CMK (cell line): ENCODE measurements at regions not wholly inside any gene's neighbourhood (a gene's known extent, or its start where the extent isn't known, plus 50 kb on each side); places are given as distances from the start of the nearest gene placed in this dataset.

Experiments
- DNase-seq: peaks from one replicate; pipeline ENCODE4 v3.0.0-alpha.2; 2010; ENCODE audit warnings: low read depth

DNA sequence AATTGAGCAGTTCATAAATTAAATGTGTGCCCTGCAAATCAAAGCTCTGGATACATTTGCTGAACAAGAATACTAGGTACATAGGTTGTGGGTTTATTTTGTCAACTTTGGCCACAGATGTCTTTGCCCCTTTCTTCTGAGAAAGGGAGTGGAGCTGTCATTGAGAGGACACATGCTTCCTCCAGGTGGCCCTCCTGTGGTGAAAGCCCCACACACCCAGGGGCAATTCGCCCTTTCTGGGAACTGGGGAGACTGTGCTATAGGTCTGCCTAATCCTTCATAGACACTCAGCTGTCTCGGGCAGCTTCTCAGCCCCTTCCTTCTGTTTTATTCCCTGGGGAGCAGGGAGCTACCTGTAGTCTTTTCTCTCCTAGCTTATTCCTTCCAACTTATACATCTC lies 605.7 kb upstream of the DPP6 start:
- DNase-seq, result no peak

DNA sequence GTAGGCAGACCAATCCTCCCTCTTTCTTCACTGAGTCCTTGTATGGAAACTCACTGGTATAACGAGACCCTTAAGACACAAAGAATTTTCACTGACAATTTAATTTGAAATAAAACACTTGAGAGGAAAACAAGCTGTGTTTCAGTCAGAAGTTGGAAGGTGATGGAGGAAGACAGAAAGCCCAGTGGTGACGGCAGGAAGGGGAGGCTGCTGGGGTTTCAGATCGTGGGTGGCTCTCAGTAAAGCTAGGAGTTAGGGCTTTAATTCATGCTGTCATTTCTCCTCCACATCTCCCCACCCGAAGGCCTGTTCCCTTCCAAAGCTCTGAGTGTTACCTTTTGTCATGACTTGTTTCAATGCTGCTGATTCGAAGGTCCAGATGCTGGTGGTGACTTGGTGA lies 605.2 kb upstream of the DPP6 start:
- no peak for DNase-seq

DNA sequence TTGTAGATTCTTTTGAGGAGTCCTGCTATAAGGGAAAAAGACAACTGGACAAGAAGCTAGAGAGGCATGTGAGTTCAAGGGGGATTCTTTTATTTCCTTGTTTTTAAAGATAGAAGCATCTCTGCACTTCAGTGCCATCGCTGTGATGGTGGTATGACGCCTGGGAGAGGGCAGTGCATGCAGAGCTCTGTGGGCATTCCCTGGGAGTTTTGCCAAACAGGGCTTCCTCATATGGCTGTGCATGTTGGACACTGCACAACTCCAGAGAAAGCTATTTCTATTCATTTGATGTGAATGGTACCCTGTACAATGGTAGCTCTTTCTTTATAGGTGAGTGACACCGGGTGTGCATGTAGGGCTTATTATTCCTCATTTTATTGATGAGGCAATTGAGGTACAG lies 599.5 kb upstream of the DPP6 start:
- DNase-seq, result no peak

DNA sequence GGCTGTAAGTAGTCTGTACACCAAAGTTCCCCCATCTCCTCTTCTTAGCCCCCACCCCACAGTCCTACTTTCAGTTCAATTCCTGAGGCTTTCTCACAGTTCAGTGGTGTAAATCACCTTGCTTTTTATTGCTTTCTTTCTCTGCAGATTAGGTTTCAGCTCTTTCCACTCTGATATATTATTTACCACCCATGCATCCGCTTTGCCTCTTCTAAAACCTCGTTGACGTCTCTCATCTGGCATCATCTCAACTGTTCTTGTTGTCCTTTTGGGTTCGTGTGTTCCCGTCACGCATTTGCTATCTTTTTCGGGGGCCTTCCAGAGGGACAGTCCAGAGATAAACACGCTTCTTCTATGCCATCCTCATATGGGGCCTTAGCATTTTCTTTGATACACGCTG lies 597.9 kb upstream of the DPP6 start:
- no peak for DNase-seq

DNA sequence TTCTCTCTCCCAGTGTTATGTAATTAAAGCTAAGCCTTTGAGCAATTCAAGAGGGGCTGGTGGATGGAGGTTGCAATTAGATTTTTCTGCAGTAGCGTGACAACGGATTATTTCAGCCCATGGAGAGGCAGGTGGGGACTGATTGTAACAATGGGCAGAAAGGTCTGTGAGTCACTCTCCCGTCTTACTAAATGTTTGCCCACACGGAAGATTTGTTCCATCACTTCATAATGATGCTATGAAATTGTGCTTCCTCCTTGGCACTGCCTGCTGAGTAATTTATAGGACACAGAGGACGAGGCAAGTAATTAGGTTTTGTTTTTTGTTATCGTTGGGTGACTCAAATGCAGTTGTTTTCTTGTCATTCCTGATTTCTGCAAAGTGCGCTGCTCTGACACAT lies 594.5 kb upstream of the DPP6 start:
- no peak for DNase-seq

DNA sequence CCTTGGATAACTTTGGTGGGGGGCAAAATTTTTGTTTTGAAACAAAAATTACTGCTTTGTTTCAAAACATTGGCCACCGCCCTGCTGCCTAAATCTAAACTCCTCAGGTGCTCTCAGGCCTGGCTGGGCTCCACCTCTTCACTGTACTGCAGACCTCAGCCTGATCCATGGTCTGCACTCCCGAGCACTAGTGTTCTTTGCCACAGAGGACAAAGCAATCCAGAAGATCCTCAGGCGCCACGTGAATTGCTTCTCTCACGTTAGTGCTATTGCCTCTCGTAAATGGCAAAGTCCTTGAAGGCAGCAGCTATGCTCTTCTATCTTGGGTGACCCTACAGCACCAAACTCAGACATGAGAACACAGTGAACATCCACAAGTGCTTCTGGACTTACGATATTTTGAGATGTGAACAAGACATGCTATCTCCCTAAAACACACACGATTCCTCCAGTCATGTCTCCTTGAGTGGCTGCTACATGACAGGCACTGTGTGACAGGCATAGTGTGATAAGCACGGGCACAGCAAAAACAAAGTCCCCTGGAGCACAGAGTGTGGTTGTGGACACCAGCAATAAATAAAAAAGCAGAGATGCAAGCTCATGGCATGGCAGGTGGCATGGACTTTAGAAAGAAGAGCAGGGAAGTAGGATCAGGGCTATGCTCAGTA lies 582.1 kb upstream of the DPP6 start:
- DNase-seq, result no peak

DNA sequence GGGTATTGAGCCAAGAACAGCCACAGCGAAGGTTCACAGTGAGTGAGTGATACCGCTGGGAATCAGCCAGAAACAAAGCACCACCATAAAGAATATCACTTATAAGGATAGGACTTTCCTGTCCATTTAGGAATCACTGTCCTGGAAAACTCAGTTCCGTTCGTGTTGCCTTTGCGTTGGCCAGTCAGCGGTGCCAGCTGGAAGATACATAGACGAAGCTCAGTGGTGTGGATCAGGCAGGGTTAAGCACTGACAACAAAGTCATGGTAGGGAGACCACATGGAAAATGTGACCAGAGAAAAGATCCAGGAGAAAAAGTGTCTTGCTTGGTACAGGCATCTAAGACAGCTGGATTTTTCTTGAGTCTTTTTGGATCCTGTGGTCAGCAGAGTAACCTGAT lies 579.7 kb upstream of the DPP6 start:
- DNase-seq, result no peak

DNA sequence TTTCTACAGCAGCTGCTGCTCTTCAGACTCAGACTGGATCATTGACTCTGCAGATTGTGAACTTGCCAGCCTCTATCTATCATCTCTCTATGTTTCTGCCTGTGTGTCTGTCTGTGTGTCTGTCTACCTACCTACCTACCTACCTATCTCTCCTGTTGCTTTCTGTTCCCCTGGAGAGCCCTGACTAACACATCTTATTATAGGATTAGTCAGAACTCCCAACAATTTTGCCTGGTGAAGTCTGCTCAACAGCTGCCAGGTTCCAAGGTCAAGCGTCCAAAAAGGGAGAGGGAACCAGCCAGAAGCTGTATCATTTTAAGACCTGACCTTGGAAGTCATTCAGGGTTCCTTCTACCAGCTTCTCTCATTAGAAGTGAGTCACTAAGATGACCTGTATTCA lies 579.0 kb upstream of the DPP6 start:
- DNase-seq, result no peak

DNA sequence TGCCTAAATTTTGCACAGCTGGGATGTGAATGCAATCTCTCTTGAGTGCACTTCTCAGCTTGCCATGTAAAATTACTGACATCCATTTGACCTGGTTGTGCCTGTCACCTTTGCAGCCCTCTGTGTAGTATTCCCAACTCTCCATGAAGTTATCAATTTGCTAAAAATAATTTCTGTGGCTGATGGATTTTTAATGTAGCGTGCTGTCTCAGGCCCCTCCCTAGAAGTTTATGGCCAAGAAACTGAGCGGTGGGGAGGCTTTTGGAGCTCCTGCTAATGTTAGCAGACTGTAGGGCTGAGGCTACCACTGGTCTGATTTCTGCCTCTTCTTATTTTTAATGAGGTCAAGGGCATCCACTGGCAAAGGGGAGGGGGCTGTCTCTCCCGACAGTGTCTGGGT lies 577.0 kb upstream of the DPP6 start:
- no peak for DNase-seq

DNA sequence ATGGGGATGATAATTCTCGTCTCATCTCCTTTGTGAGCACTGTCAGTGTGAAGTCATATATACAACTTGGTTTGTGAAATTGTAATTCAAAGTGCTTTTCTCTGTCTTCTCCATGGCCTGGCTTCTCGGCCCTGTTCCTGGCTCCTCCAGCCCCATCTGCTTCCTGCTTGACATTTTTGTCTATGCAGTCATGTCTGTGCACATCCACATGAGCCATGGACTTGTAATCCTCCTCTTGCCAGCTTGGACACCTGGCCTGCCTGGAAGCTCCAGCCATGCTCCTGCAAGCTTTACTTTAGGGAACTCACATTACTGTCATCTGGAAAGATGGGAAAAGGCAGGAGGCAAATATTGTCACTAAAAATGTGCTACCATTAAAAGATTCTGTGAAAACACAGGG lies 576.0 kb upstream of the DPP6 start:
- no peak for DNase-seq

DNA sequence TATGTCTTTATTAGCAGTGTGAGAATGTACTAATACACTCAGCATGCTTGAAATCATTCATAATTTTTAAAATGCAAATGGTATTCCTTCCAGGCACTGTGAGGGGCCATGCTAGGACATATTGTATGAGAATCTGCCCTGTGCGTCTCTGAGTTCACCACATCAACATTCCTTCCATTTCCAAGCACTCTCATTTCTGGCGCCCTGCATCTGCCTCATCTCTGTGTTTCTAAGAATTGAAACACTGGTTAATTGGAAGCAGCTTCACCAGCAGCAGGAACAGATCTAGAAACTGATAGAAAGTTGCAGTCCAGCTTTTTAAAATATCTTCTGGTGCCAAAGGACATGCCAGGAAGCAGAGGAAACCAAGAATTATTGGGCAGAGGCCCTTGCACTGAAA lies 555.9 kb upstream of the DPP6 start:
- no peak for DNase-seq

DNA sequence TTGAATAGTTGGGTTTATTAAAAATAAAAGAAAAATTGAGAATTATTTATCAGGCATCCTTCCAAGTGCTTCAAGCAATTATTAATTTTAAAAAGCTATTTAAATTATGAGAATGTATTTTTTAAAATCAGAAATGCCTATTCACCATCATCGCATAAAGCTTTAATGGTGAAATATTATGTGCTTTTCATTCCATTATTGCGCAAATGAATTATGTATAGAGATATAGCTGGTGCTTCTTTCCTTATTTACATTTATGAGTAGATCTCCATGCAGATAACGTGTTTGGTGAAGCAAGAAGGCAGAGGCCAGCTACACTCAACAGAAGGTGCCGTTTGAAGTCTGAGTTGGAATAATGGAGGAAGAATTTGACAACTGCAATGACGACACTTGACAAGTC lies 549.1 kb upstream of the DPP6 start:
- DNase-seq, result no peak

DNA sequence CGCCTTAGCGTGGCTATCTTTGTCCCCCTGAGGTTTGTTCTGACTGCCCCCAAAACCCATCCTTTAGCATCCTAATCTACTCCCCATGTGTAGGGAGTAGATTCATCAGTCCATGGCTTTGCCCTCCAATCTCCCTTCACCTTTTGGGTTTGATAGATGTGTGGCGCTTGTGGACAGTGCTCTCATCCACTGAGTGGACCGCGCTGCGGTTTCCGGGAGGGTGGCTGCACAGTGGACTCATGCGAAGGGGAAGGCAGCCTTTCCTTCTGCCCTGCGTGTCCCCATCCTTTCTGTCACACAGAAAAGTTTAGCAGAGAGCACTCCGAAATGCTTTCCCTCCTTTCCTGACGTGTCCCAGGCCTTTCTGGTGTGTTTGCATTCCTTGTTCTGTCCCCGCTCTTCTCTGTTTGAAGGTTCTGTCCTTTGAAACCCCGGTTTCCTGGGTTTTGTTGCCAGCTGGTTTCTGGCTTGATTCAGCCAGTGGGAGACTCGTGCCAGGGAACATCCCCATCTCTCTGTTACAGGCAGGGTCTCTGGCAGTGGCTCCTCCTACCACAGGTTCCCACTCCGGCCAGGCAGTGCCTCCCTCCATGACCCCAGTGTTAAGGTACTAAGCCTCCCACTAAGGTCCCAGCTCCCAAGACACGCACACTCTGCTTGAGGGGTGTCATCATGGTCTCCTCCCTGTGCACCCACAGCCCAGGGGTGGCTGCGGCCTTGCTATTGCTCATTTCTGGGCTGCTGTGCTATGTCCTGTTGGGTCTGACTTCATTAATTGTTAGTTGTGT lies 547.7 kb upstream of the DPP6 start:
- no peak for DNase-seq

DNA sequence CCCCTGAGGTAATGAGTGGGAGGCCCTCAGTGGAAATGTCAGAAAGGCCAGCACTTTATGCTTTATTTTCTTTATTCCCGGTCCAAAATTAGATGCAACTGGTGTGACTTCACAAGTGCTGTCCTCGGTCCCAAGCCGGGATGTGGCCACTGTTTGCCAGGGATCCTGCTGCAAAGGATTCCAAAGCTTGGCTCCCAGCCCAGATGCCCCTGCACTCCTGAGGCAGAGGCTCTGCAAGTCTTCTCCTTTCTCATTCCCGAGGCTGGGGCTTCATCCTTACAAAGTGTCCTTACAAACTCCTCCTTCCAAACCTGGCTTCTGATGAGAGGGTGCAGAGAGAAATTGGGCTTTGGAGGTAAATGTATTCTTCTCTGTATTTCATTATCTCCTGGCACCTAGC lies 544.3 kb upstream of the DPP6 start:
- DNase-seq, result no peak

DNA sequence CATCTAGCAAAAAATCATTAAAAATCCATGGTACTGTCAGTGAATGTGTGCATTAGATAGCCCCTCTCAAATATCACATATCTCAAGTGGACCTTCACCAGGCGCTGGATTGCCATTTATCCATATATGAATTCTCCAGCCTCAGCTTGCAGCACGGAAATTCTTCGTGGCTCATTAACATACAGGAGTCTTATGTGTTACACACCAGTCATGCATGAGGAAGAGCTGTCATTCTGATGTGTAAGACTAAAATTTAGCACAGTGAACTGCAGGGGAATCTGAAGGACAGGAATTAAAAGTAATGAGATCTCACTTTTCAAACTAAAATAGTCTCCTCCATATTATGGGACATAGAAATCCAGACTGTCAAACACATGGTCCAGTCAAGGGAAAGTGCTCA lies 542.4 kb upstream of the DPP6 start:
- DNase-seq, result no peak

DNA sequence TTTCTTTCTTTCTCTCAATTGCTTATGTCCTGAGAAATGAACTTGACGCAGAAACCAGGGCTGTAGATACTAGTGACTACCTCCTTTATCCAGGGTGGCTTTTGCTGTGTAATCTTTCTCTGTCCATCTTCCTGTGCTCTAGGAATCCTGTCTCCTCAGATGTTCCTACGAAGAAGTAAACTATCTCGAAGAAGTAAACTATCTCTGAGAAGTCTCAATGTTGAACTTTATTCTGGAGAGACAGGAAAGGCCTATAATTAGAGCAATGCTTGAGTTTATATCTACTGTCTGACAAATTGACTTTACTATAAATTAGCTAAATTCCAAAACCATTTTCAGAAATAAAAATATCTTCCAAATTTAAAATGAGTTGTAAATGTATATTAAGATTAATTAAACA lies 541.5 kb upstream of the DPP6 start:
- DNase-seq, result no peak

DNA sequence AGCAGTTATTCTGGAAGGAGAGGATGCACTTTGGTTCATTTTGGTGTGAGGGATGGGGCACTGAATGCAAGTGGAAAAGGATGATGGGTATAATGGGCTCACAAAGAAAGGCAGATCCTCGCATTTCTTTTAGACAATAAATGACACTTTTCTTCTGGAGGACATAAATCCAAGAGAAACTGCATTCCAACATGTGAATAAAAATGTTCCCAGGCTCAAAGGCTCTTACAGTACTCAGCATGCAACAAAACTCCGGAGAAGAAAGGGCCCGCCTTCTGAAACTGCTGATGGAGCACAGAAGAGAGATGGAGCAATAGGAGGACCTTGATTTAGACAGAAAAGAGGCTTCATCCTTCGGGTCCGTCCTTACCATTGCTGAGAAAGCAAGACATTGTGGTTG lies 538.2 kb upstream of the DPP6 start:
- DNase-seq, result no peak

DNA sequence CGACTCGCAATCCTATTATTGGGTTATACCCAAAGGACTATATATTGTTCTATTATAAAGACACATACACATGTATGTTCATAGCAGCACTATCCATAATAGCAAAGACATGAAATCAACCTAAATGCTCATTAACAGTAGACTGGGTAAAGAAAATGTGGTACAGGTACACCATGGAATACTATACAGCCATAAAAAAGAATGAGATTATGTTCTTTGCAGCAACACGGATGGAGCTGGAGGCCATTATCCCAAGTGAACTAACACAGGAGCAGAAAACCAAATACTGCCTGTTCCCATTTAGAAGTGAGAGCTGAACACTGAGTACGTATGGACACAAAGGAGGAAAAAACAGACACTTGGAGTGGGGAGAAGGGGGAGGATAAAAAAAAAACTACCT lies 536.8 kb upstream of the DPP6 start:
- no peak for DNase-seq

DNA sequence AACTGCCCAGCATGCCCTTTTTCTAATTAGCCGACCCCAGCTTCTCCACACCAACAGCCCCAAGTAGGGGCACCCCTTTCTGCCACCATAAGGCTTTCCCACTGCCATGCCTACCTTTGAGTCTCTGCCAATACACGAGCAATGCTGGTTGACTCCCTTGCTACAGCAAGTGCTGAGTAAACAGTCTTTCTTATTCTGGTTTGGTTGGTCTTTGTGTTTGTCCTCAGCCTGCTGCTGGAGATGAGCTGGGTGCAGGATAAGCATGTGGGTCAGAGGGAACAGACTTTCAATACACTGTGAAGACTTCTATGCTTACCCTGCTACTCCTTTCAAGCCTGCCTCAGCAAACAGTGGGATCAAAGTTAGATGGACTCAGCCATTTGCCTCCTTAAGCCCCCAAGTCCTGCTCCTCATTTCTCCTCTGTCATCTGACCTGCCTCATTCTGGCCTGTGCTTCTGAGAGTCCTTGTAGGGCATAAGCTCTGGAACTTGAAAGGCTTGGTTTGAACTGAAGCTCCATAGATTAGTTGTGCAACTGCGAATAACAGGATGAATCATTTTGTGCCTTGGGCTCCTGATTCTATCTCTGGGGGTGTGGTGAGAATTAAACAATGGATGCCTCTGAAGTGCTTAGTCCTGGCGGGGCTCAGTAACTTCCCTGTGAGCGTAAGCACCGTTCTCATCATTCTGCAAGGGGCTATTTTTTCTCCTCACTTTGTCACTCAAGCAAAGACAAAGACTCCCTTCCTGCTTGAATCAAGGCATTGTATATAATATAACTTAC lies 533.8 kb upstream of the DPP6 start:
- DNase-seq, result no peak

DNA sequence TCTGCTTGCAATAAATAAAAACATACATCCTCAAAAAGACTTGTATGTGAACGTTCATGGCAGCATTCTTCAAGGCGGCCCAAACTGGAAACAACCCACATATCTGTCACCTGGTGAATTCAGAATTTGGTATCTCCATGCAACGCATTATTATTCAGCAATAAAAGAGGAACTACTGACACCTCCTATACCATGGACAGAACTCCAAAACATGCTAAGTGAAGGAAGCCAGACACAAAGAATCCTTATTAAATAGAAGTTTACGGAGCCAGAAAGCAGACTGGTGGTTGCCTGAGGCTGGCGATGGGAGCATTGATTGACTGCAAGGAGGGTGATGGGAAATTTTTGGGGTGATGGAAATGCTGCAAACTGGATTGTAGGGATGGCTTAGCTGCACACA lies 530.8 kb upstream of the DPP6 start:
- DNase-seq, result no peak

DNA sequence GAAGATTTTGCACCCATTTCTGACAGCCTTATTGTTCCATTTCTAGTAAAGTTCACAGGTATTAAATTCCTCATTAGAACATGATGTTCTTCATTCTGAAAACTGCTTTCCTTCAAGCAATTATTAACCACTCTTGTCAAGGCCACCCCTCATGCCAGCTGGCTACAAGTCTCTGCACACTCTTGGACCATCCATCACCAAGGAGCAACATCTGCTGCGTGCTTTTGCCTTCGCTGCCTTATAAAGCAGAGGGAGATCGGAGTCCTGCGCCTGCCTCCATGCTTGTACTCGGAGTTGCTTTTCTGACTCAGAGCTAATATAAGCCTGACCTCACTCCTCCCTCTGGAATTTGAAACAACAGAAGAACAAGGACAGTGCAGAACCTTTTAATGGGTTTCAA lies 529.9 kb upstream of the DPP6 start:
- no peak for DNase-seq

DNA sequence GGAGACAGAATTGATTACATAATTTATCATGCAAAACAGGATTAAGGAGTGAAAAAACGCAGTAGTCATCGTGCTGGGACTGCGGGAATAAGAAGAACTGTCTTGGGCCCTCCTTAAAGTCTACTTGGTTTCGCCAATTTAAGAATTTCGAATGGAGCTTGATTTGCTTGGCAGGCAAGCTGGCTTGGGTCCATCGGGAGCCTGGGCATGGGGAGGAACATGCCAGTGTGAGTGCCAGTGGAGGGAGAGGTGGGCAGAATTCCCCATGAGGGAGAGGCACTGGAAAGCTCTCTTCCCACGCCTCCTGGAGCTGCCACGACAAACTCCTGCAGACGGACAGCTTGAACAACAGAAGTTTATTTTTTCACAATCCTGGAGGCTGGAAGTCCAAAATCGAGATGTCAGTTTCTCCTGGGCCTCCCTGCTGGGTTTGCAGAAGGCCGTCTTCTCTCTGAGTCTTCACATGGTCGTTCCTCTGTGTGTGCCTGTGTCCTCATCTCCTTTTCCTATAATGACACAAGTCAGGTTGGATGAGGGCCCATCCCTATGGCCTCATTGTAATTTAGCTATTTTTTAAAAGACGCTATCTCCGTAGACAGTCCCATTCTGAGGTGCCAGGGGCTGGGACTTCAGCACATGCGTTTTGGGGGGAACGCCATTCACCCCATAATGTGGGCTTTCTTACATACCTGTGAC lies 528.7 kb upstream of the DPP6 start:
- DNase-seq, result no peak
